ENCODE measurements at regions not wholly inside any gene's neighbourhood (a gene's known extent, or its start where the extent isn't known, plus 50 kb on each side); places are given as distances from the start of the nearest gene placed in this dataset.

- no peak for TF ChIP-seq CTCF (IDR thresholded peaks at IDR 0.05)
- TF ChIP-seq POLR2A (IDR thresholded peaks at IDR 0.05) = no peak
Measured at GRCh38 chr3:72230774-72231379, 445.9 kb upstream of the PROK2 start.

Data from testis (tissue), 2 donors.